Neural progenitor cell (in vitro differentiated cells): ENCODE measurements at regions not wholly inside any gene's neighbourhood (a gene's known extent, or its start where the extent isn't known, plus 50 kb on each side); places are given as distances from the start of the nearest gene placed in this dataset.

Experiments
- CTCF ChIP-seq: fragments of 200-600 bp; sonication (generic); IDR thresholded peaks from 2 replicates; pipeline ENCODE4 v1.5.1; 2017; ENCODE audit warnings: antibody characterized with exemption, mild to moderate bottlenecking
- EZH2 ChIP-seq: fragments of 200-600 bp; sonication (generic); IDR thresholded peaks from 2 replicates; pipeline ENCODE4 v1.6.1; 2017; ENCODE audit warnings: antibody characterized with exemption, mild to moderate bottlenecking, moderate library complexity
- EZH2phosphoT487 ChIP-seq: fragments of 200-600 bp; sonication (generic); IDR thresholded peaks from 2 replicates; pipeline ENCODE4 v1.6.1; 2017; ENCODE audit warnings: antibody characterized with exemption

GRCh38 chr10:52526251-52526823, 212.3 kb downstream of the DKK1 start:
- TF ChIP-seq CTCF (no peak), EZH2 (no peak), EZH2phosphoT487 (no peak)
